COLO668 (cell line): ENCODE measurements at regions not wholly inside any gene's neighbourhood (a gene's known extent, or its start where the extent isn't known, plus 50 kb on each side); places are given as distances from the start of the nearest gene placed in this dataset.

Experiments
- DNase-seq: peaks from one replicate; lab custom pipeline; 2025; ENCODE audit not compliant: unreplicated experiment; lab: John Stamatoyannopoulos, UW

DNA sequence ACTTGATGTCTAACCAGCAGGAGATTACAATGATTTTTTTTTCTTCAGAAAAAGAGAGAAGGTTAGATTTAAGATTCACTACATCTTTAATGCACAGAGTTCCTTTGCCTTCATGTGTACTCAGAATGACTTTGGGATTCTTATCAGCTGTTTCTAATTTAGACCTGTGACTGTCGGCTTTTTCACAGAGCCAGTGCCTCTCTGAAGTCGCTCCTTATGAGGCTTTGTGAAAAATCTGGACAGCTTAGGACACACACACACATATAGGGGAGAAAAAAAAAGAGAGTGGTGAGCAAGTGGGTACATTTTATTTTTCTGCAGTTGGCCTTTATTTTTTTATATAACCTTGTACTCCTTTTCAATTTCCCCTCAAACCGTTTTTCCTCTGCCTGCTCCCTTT lies 893.1 kb upstream of the CELF4 start:
- no peak for DNase-seq

DNA sequence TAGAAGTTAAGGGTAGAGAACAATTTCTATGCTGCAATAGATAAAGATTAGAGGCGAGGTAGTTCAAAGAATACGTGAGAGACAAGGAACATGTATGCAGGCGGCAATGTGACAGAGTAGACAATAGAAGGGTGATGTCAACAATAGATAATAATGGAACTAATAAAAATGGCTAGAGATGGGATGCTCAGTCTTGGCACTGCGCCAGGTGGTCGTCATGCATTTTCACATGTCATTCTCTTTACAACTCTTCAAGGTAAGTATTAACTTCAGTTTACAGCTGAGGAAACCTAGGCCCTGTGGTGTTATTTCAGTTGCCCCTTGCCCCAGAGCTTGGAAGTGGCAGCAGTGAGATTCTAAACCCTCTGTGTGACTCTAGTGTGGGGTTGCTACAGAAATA lies 890.7 kb upstream of the CELF4 start:
- DNase-seq: no peak

DNA sequence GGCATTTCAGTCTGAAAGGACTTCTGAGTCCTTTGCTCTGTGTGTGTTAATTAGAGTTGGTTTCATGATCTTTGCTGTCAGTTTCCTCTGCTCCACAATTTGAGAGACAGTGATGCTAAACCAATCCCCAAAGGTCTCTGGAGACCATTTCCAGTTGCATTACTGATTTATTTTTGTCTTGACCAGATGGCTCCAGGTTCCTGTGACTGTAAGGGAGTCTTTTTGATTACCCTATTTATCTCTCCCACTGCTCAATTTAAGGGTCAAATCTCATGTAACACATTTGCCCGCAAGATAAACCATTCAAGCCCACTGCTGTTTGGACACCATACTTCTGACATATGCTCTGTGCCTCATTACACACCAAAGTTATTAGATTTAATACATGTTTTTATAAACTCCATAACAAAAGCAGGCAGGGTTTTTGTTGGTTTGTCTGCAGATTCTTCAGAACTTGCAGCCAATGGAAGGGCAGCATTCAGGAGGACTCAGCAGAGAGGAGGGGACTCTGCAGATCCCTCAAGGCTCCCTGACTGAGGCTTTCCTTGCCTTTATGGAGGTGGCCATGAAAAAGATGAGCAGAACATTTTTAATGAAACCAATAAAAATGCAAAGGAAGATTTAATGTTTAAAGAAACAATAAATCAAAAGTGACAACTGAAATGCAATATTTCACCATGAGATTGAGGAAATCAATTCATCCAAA lies 889.3 kb upstream of the CELF4 start:
- no peak for DNase-seq

DNA sequence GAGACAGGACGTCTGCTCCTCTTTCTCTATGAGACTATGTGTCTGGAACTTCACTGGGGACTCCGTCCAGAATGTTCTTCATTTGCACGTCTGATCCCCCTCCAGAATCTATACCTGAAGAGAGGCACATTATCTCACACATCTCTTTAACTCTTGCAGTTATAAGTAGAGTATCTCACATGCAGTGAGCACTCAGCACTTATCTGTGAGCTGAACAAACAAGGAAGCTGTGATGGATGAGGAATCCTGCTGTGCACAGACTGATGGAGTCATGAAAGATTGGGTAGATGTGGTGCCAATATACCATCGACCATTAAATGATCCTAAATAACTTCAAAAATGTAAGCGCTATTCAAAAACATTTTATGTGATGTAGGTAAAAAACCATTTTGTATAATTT lies 888.3 kb upstream of the CELF4 start:
- DNase-seq: peak; percentile 19

DNA sequence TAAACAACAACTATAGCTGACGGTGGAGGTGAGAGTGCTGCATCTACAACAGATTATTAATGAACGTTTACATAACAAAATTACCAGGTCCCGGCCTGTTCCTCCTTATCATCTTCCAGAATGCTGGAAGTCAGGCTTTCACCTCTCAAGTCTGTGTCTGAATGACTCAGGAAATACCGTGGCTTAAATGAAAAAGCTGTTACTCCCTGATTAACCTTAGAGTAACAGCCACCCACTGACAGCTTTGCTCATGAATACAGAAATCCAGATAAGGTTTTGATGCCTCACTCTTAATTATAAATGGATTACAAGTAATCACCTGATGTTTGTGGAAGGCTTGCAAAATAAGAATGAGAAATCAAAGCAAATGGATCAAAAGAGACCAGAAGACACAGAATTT lies 885.3 kb upstream of the CELF4 start:
- no peak for DNase-seq

DNA sequence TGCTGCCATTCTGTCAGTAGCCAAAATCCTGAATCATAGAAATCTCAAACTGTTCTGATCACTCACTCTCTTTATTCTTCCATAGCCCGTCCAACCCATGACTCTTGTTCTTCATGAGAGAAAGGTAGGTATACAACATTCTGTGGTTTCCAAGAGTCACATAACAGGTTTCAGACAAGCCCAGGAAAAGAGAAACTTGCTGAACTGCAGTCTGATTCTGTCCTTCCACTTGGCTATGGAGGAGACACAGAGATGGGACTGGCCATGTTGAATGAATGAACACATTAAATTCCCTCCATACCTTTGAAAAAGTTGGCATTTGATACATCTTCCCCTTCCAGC lies 880.2 kb upstream of the CELF4 start:
- DNase-seq: no peak

DNA sequence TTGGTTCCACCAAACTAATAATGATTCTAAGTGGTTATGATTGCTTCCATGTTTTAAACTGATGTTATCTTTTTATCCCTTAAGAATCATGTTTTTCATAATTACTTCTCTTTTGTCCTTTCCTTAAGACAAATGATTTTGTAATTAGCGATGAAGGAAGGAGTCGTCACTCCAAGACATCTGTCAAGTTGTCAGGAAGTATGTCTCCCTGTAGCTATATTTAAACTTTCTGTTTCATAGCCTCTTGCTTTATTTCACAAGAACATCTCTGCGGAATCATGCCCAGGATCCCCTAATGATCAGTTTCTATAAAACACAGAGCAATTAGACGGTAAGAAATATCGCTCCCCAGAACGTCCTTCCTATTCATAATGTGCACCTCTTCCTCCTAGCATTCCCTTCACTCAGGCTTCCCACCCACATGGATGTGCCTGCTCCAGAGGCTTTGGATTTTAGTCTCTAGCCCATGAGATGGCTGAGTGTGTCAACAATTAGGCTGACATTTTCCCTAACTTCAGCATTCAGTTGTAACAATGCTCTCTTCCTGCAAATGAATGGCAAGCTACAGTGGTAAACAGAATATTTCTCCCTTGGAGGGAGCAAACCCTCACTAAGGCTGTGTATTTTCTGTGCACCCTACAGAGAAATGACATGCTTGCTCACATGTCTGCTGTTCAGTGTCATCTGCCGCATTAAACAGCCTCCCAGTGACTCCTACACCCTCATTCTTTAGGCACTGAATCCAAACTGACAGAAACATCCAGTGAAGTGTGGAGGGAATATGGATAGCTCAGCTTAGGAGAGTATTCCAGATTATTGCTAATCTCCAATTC lies 879.6 kb upstream of the CELF4 start:
- DNase-seq: no peak

DNA sequence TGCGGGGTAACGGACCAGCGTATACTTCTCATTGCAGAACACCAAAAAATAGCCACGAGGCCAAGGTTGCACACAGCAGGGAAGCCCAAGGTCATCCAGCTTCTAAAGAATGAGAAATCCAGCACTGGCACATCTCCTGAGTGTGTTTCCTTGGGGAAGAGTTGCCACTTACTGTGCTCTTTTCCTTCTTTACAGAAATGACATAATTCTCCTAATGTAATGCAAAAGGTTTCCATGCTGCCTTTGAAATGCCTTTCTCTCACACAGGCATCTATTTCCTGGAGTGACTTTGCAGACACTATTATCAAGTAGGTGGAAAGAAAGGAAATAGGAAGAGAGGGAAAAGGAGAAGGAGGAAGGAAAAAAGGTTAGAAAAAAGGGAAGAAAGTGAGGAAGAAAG lies 862.1 kb upstream of the CELF4 start:
- no peak for DNase-seq

DNA sequence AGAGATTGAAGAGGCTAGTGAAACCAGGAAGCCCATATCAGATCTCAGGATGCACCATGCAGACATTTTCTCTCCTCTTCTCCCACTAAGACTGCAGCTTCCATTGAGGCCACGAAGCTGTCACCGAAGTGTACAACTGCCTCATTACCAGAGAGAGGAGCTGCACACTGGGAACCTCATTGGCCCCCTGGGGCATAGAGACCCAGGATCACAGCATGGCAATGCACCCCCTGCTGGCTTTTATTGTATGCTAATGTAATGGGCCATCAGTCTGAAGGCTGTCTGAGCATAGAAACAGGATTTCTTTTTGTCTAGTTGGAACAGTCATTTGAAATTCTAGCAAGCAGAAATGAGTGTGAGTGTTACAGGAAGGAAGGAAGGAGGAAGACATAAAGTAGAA lies 861.6 kb upstream of the CELF4 start:
- DNase-seq: peak; percentile 51

DNA sequence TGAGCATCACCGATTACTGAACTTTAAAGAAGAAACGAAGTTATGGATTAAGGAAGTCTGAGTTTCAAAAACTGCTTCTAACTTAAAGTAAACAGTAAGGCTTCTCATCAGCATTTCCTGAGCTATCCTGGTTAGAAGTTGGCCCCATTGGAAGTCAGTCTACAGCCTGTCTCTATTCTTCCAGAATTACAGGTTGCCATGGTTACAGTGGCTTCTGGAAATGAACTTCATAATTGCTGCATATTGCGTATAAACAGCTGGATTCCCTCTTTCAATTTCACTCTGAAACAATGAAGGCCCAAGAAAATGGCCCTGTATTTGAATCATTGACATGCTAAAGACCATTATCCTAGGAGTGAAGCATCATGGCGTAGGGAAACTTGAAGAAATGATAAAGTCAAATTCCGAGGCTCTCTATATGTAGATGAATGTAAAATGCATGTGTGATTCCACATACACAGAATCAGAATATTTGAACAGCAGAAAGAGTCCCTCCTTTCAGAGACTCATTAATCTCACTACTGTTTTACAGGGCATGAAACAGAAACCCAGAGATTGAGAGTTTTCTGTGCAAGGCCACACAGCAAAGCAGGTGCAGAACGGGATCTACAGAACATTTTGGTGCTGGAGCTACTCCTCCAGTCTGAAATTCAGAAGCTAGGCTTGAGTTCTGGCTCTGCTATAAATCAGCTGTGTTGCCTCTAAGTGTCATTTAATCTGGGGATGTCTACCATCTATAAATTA lies 856.4 kb upstream of the CELF4 start:
- DNase-seq: no peak

DNA sequence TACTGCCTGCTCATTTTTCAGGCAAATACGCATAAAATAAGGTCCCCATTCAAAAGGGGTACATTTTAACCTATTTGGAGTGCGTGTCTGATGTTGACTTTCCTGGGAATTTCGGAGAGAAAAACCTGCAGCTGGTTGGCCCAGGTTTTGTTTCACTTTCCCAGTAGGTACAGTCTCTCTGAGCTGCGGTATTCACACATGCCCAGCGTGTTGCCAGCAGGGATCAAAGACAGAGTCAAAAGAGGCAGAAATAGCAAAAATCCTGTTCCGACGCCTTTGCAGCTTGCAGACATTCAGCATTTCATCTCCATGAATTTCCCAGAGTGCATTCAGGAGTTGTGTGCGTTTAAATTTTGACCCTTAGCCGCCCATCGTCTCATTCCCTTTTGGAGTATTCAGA lies 855.4 kb upstream of the CELF4 start:
- DNase-seq: no peak

DNA sequence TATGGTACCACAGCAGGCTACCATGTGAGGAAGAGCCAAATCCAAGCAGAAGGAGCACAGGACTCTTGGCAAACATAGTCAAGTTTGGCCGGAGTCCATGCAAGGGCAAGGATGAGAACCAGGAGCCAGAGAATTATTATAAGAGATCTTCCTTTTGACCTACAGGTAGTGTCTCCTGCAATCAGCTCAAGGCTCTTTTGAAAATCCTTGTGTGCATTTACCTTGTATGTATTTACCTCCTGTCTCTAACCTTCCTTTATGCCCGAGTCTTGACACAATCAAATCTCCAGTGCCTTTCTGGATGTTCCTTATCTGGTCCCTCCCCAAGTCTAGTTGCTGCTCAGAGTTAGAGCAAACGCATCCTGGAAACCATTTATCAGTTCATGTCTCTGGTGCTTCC lies 855.0 kb upstream of the CELF4 start:
- no peak for DNase-seq

DNA sequence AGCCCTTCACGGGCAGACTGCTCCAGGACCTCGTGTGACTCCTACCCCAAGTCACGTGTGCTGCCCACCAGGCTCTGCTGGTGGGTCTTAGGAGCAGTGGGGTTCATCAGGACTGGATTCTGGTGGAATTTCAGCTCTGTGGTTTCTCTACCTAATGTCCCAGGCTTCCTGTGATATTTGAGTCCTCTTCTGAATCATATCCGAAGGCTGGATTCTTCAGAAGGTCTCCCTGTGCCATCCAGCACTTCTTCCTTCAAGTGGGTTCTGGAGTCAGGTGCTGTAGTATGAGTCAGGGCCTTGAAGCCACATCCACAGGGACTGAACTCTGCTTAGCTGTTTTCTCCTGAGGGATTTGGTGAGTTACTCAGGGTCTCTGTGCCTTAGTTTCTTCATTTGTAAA lies 850.2 kb upstream of the CELF4 start:
- no peak for DNase-seq

DNA sequence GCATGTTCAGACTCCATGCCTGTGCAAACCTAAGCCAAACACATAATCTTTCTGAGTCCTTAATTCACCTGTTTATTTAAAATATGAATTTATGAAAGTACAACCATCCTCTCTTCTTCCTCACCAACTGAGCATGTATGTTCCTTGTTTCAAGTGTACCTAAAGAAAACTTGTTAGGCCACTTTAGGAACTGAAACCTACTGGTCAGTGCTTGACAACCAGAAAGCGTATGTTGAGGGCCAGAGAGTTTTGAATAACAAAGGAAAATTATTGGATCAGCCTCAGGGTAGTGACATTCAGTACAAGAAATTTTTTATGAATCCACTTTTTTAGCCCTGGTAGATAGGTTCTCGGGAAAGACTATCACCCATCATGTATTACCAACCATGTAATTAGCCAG lies 847.6 kb upstream of the CELF4 start:
- DNase-seq: no peak

DNA sequence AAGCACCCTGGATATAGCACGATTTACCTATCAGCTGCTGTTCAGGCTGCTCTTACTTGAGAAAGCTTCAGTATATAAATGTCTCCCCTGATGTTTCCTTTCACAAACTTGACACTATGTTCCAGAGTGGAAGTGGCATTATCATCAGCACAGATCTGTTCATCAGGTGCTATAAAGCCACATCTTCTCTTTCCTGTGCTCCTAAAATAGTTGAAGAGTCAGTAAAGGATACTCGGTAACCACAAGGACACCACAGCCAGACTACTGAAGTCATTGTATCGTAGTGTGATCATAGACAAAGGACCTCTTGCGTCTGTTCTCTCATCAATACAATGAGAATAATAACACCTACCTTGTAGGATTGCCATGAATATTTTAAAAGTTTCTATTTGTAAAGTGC lies 841.0 kb upstream of the CELF4 start:
- DNase-seq: no peak

DNA sequence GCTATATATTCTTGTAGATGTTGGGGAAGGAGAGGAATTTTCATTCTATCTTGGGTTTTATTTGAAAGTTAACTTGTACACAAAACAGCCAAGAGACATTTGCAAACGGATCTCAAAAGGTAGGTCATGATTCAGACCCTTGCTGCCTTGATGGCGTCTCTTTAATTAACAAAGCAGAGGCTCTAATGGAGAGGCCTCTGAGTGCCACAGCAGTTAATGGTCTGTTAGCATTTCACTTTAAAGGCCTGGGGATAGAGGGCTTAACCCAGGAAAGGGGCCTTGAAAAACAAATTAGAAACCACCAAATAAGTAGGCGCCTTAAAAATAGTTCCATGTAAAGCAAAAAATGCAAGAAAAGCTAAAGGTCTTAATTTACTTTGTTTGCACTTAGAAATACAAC lies 836.9 kb upstream of the CELF4 start:
- no peak for DNase-seq

DNA sequence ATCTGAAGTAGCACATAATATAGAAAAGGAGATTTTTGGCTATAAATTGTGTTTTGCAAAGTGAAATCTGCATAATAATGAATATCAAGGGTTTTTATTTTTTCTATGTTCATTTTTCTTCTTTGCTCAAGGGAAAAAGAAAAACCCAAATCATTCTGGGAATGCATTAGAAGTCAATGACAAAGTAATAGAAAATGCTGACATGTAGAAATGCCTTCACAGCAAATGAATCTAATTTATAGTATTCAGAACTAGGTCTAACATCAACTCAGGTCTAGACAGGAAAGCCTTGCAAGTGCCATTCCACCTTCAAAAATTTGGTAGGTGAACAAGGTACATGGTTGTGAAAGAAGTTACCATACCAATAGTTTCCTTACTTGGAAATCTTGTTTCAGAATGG lies 831.5 kb upstream of the CELF4 start:
- DNase-seq: no peak

DNA sequence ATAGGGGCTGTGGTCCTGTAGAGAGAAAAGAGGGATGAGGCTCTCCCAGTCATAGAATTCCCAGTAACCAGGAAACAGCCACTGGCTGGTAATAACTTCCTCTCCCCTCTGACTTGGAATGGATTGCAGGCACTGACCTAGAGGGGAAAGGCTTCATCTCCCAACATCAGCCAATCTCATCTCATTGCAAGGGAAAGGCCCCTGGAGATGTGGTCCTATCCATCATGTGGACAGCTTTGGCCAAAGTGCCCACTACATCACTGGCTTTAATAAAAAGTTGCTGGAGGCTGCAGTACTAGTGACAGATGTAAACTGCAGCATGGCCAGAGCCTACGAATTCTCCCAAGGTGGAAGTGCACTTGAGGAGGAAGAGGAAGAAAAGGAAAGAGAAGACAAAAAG lies 820.5 kb upstream of the CELF4 start:
- DNase-seq: no peak

DNA sequence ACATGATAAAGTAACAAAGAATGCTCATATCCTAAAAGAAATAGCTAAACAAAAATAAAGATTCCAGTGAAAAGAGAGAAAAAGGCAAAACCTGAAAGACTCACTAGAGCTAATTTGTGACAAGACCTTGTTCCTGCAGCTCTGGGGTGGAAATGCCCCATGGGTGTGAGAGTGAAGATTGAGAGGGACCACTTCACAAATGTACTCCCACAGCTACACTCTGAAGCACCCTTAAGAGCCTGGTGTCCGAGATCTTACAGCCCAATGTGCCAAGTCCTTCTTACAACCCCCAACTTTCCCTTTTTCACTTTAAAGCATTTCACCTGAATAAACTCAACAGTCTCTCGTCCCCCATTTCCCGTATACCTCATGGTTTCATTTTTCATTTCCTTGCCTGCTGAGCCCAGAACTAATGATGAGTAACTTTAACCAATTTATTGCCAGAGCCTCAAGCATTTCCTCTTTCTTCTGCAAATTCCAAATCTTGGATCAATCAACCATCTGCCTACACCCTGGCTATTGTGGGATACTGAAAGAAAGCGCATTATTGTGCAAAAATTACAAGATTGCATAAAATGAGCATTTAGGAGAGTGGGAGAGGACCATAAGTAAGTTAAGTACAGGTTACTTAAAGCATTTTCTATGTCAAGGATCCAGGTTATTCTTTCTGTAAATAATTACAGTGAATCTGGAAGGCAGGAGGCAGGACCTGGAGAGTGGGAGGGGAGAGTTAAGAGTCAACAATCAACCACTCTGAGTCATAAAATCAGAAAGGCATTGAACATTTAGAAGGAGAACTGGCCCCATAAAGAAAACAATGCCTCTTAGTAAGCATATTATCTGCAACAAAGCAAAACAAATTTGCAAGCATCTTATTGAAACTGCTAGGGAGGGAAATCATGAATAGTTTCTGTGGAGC lies 804.4 kb upstream of the CELF4 start:
- DNase-seq: no peak

DNA sequence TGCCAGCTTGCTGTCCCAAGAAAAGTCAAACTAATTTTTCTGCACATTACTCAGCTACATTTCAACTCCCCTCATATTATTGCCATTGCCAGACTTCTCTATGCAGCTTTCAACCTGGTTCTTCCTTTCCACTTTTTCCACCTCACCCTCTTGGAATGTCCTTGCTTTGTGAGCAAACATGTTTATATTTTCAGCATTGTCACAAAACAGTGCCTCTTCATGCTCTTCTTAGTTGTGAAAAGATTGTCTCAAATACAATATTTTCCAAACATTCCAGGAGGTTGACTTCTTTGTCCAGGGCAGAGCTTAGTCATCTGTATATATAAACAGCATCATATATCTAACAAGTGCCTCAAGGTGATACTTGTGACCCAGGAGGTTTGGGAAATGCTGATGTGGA lies 803.3 kb upstream of the CELF4 start:
- no peak for DNase-seq

DNA sequence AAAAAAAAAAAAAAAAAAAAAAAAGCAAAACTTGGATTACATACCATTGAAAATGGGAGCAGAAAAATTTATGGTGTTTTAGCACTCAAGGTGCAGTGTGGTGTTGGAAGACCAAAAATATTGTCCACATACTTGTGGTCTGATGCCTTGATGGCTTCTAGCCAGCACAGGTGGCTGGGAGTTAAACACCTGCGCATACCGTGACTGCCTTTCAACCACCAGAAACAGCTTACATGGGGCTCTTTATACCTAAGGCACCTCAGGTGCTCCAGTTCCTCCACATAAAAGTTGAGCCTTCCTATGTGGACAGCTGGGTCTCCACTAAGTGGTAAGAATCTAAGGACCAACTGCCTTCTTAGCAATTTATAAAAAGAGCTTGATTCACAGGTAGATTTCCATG lies 802.6 kb upstream of the CELF4 start:
- peak; percentile 30 for DNase-seq
